HCT116 (cell line): ENCODE measurements at regions not wholly inside any gene's neighbourhood (a gene's known extent, or its start where the extent isn't known, plus 50 kb on each side); places are given as distances from the start of the nearest gene placed in this dataset.

Experiments
- ATAC-seq: fragments of 200-7000 bp; cut with Tn5 transposase; 2 replicates; pipeline ENCODE4 v1.9.1; 2020; ENCODE audit warnings: mild to moderate bottlenecking, moderate library complexity
- BruUV-seq: library from RNA; stranded (reverse); fragments of 400-500 nt; replicated peaks from 2 replicates; lab custom pipeline; 2021; lab: Mats Ljungman, UMichigan
- CTCF ChIA-PET: fragments of 300-600 bp; sonication (Branson Sonifier 250); formaldehyde crosslinking; loops from one replicate; lab custom pipeline; 2021; ENCODE audit warnings: antibody characterized with exemption; lab: Charles Lee
- POLR2A ChIA-PET: fragments of 300-600, 350-600 bp; sonication (Branson Sonifier 250); formaldehyde crosslinking; loops from one replicate; lab custom pipeline; 2021; ENCODE audit warnings: antibody characterized with exemption; lab: Charles Lee
- RAD21 ChIA-PET, 2 experiments: fragments of 300-600 bp; sonication (Branson Sonifier 250); formaldehyde crosslinking; loops; one replicate each; lab custom pipeline; 2023; ENCODE audit warnings: low total read pairs in 2 of 2; ENCODE audit not compliant: uncharacterized antibody in 2 of 2, unreplicated experiment in 2 of 2, low non-redundant PET in 1 of 2; lab: Charles Lee
- DNase-seq: peaks from one replicate; pipeline ENCODE4 v3.0.0-alpha.2; 2010; ENCODE audit warnings: low read depth, low spot score
- H2AFZ ChIP-seq: fragments of 200-600 bp; shearing (Covaris generic), sonication (generic); 2 replicates; pipeline ENCODE4 v1.6.1; 2017; ENCODE audit warnings: low read depth, mixed run types, mixed read lengths, antibody characterized with exemption, low read length; ENCODE audit not compliant: poor library complexity, severe bottlenecking
- H3K27ac ChIP-seq: 2 replicates; pipeline ENCODE4 v1.5.1; 2012; ENCODE audit warnings: low read depth, low read length
- H3K27me3 ChIP-seq: fragments of 200-600 bp; sonication (generic); 2 replicates; pipeline ENCODE4 v1.6.1; 2016; ENCODE audit warnings: mixed run types, low read length, mixed read lengths; ENCODE audit not compliant: insufficient read depth
- H3K36me3 ChIP-seq, 2 experiments: fragments of 200-500 bp in 1 of 2; fragments of 200-600 bp in 1 of 2; sonication (Bioruptor generic) in 1 of 2; sonication (generic) in 1 of 2; 2 replicates each; pipeline versions ENCODE4 v1.5.1 to v1.6.1; 2014 to 2016; ENCODE audit warnings: low read length in 2 of 2, inconsistent platforms in 1 of 2, mixed read lengths in 1 of 2, mixed run types in 1 of 2; ENCODE audit not compliant: insufficient read depth in 2 of 2, control insufficient read depth in 1 of 2
- H3K4me1 ChIP-seq, 2 experiments: fragments of 200-600 bp in 1 of 2; sonication (generic) in 1 of 2; 2 replicates each; pipeline versions ENCODE4 v1.5.1 to v1.6.1; 2012 to 2017; ENCODE audit warnings: low read length in 2 of 2, inconsistent platforms in 1 of 2, mild to moderate bottlenecking in 1 of 2, mixed read lengths in 1 of 2, mixed run types in 1 of 2, moderate library complexity in 1 of 2; ENCODE audit not compliant: insufficient read depth in 2 of 2, control insufficient read depth in 1 of 2
- H3K4me2 ChIP-seq: fragments of 200-600 bp; sonication (generic); 2 replicates; pipeline ENCODE4 v1.6.1; 2017; ENCODE audit warnings: mixed run types, low read length, mixed read lengths
- H3K4me3 ChIP-seq, 2 experiments: fragments of 200-600 bp in 1 of 2; sonication (generic) in 1 of 2; replicated peaks in 1 of 2; 2 replicates each; pipeline ENCODE4 v1.5.1; 2011 to 2016; ENCODE audit warnings: low read length in 2 of 2, control low read depth in 1 of 2, low read depth in 1 of 2, mild to moderate bottlenecking in 1 of 2, mixed read lengths in 1 of 2, mixed run types in 1 of 2
- H3K79me2 ChIP-seq: fragments of 200-600 bp; sonication (generic); 2 replicates; pipeline ENCODE4 v1.6.1; 2017; ENCODE audit warnings: mild to moderate bottlenecking, mixed run types, low read length, moderate library complexity, mixed read lengths; ENCODE audit not compliant: insufficient read depth
- H3K9ac ChIP-seq: fragments of 200-600 bp; sonication (generic); 2 replicates; pipeline ENCODE4 v1.6.1; 2016; ENCODE audit warnings: low read length, mixed read lengths
- H3K9me2 ChIP-seq: fragments of 200-600 bp; sonication (generic), shearing (Covaris generic); 2 replicates; pipeline ENCODE4 v1.6.1; 2017; ENCODE audit warnings: mixed run types, mild to moderate bottlenecking, moderate library complexity; ENCODE audit not compliant: insufficient read depth
- H3K9me3 ChIP-seq, 2 experiments: fragments of 200-500 bp in 1 of 2; fragments of 200-600 bp in 1 of 2; sonication (Bioruptor generic) in 1 of 2; sonication (generic) in 1 of 2; 2 replicates each; pipeline ENCODE4 v1.6.1; 2014 to 2017; ENCODE audit warnings: low read length in 2 of 2, mixed read lengths in 2 of 2, inconsistent platforms in 1 of 2, low read depth in 1 of 2, mild to moderate bottlenecking in 1 of 2, mixed run types in 1 of 2, moderate library complexity in 1 of 2; ENCODE audit not compliant: control insufficient read depth in 1 of 2, insufficient read depth in 1 of 2
- H4K20me1 ChIP-seq: fragments of 200-600 bp; sonication (generic), shearing (Covaris generic); 2 replicates; pipeline ENCODE4 v1.6.1; 2017; ENCODE audit warnings: mixed run types, mild to moderate bottlenecking, moderate library complexity; ENCODE audit not compliant: insufficient read depth
- ATF3 ChIP-seq: IDR thresholded peaks from 2 replicates; pipeline ENCODE4 v1.6.1; 2012
- CBX3 ChIP-seq: IDR thresholded peaks from 2 replicates; pipeline ENCODE4 v1.6.1; 2012; ENCODE audit warnings: low read depth
- EGR1 ChIP-seq: IDR thresholded peaks from 2 replicates; pipeline ENCODE4 v1.6.1; 2012; ENCODE audit warnings: low read depth
- ELF1 ChIP-seq: IDR thresholded peaks from 2 replicates; pipeline ENCODE4 v1.6.1; 2012; ENCODE audit warnings: low read depth, borderline replicate concordance
- FOSL1 ChIP-seq: IDR thresholded peaks from 2 replicates; pipeline ENCODE4 v1.6.1; 2012; ENCODE audit warnings: low read depth
- POLR2A ChIP-seq: IDR thresholded peaks from 2 replicates; pipeline ENCODE4 v1.7.0; 2011; ENCODE audit warnings: borderline replicate concordance; ENCODE audit not compliant: insufficient read depth, insufficient read length; ENCODE audit errors: extremely low read depth
- POLR2AphosphoS5 ChIP-seq: IDR thresholded peaks from 2 replicates; pipeline ENCODE4 v1.6.1; 2011; ENCODE audit warnings: mild to moderate bottlenecking, low read depth, low read length, moderate library complexity
- RAD21 ChIP-seq: IDR thresholded peaks from 2 replicates; pipeline ENCODE4 v1.6.1; 2012; ENCODE audit warnings: low read depth, mild to moderate bottlenecking
- REST ChIP-seq: IDR thresholded peaks from 2 replicates; pipeline ENCODE4 v1.6.1; 2012; ENCODE audit warnings: low read depth
- SIN3A ChIP-seq: IDR thresholded peaks from 2 replicates; pipeline ENCODE4 v1.6.1; 2012; ENCODE audit warnings: low read depth
- ZBTB33 ChIP-seq: IDR thresholded peaks from 2 replicates; pipeline ENCODE4 v1.6.1; 2011; ENCODE audit warnings: mild to moderate bottlenecking, low read length, moderate library complexity; ENCODE audit not compliant: insufficient replicate concordance; ENCODE audit errors: extremely low read depth
- ZFX ChIP-seq: fragments of 450-650 bp; IDR thresholded peaks from 2 replicates; pipeline ENCODE4 v1.6.1; 2017
- ZNF274 ChIP-seq: fragments of 200-500 bp; sonication (Bioruptor generic); IDR thresholded peaks from 2 replicates; pipeline ENCODE4 v1.6.1; 2014; ENCODE audit warnings: mild to moderate bottlenecking, low read depth, low read length, inconsistent platforms
- intact Hi-C: fragments of 100-400 bp; cut with micrococcal nuclease; formaldehyde crosslinking; loops from 2 replicates; pipeline ENCODE4 v1.10.0; 2022

GRCh38 chr6:4302524-4302923 is 167.1 kb upstream of the ECI2 start:
- Histone ChIP-seq H3K4me2 (no peak overlapping the region), H3K79me2 (no peaks in the 10 kb centered on the region), H3K4me1 (peaks cover 0 to 7% of the 10 kb centered on the region in 2 experiments; a peak in 2 of 4 replicates), H3K9me2 (no peaks in the 10 kb centered on the region), H4K20me1 (no peaks in the 10 kb centered on the region), H3K9ac (no peak overlapping the region), H3K9me3 (no peaks in the 10 kb centered on the region), H2AFZ (no peak overlapping the region), H3K36me3 (no peaks in the 10 kb centered on the region), H3K27ac (no peak overlapping the region), H3K4me3 (no peak overlapping the region), H3K27me3 (no peaks in the 10 kb centered on the region)
- ChIA-PET POLR2A (no interaction called here), CTCF (no interaction called here), RAD21 (no interaction called here)
- intact Hi-C loops, result no loop called here
- no peak for DNase-seq
- no peak for TF ChIP-seq REST
- TF ChIP-seq SIN3A, result no peak
- TF ChIP-seq ZFX, result no peak
- TF ChIP-seq CBX3, result no peak
- no peak for TF ChIP-seq ZBTB33
- no peak for TF ChIP-seq ZNF274
- TF ChIP-seq ELF1, result no peak
- no peak for TF ChIP-seq POLR2AphosphoS5
- TF ChIP-seq RAD21, result no peak
- no peak for TF ChIP-seq ATF3
- TF ChIP-seq EGR1, result no peak
- TF ChIP-seq FOSL1, result no peak
- TF ChIP-seq POLR2A, result no peak
- no TSS peak for BruUV-seq
- ATAC-seq, result no peak
